HEK293 (cell line): ENCODE measurements at regions not wholly inside any gene's neighbourhood (a gene's known extent, or its start where the extent isn't known, plus 50 kb on each side); places are given as distances from the start of the nearest gene placed in this dataset.

ENCODE experiments used
- CTCF ChIA-PET: fragments of 350-600 bp; formaldehyde crosslinking; extraction: SDS; loops from one replicate; lab custom pipeline; 2021; ENCODE audit warnings: antibody characterized with exemption; lab: Yijun Ruan, JAX
- POLR2A ChIA-PET: fragments of 300-600 bp; formaldehyde crosslinking; extraction: SDS; loops from one replicate; lab custom pipeline; 2020; ENCODE audit warnings: antibody characterized with exemption, inconsistent platforms; lab: Yijun Ruan, JAX
- H3K27ac ChIP-seq: fragments of 200-500 bp; sonication (Bioruptor generic); 2 replicates; pipeline ENCODE4 v1.5.1; 2014; ENCODE audit warnings: low read depth, low read length, control low read depth, inconsistent platforms; ENCODE audit errors: extremely low read depth
- H3K36me3 ChIP-seq, 2 experiments: fragments of 200-500 bp in 1 of 2; sonication (Bioruptor generic) in 1 of 2; 1 replicate in 1 of 2; 2 replicates in 1 of 2; pipeline ENCODE4 v1.5.1; 2014 to 2017; ENCODE audit warnings: inconsistent platforms in 2 of 2, low read length in 2 of 2; ENCODE audit not compliant: control insufficient read depth in 2 of 2, insufficient read depth in 1 of 2
- H3K4me1 ChIP-seq: fragments of 200-500 bp; sonication (Bioruptor generic); 2 replicates; pipeline ENCODE4 v1.5.1; 2014; ENCODE audit warnings: mild to moderate bottlenecking, low read length, inconsistent platforms; ENCODE audit not compliant: control insufficient read depth, insufficient read depth
- H3K4me3 ChIP-seq: 2 replicates; pipeline ENCODE4 v1.5.1; 2011; ENCODE audit warnings: low read depth, mild to moderate bottlenecking, control low read depth, low read length, moderate library complexity
- H3K9me3 ChIP-seq: fragments of 200-500 bp; sonication (Bioruptor generic); 2 replicates; pipeline ENCODE4 v1.5.1; 2014; ENCODE audit warnings: low read depth, low read length, inconsistent platforms; ENCODE audit not compliant: control insufficient read depth, insufficient read depth
- CTCF ChIP-seq: fragments of 450-650 bp; formaldehyde crosslinking; IDR thresholded peaks from 2 replicates; pipeline ENCODE4 v1.5.1; 2016; ENCODE audit warnings: missing biosample characterization, missing genetic modification characterization
- HIC1 ChIP-seq: fragments of 450-650 bp; formaldehyde crosslinking; IDR thresholded peaks from 2 replicates; pipeline ENCODE4 v1.5.1; 2016; ENCODE audit warnings: missing biosample characterization, missing genetic modification characterization
- MEIS1 ChIP-seq: sonication (generic); formaldehyde crosslinking; IDR thresholded peaks from 2 replicates; pipeline ENCODE4 v1.8.1; 2022; ENCODE audit warnings: missing genetic modification reagents, mild to moderate bottlenecking, borderline replicate concordance
- PRDM4 ChIP-seq: fragments of 450-650 bp; formaldehyde crosslinking; IDR thresholded peaks from 2 replicates; pipeline ENCODE4 v1.5.1; 2017; ENCODE audit warnings: missing biosample characterization, missing genetic modification characterization
- YY1 ChIP-seq: fragments of 450-650 bp; formaldehyde crosslinking; IDR thresholded peaks from 2 replicates; pipeline ENCODE4 v1.5.1; 2018; ENCODE audit warnings: missing biosample characterization, missing genetic modification characterization
- ZNF140 ChIP-seq: fragments of 450-650 bp; formaldehyde crosslinking; IDR thresholded peaks from 2 replicates; pipeline ENCODE4 v1.5.1; 2016; ENCODE audit warnings: missing biosample characterization, missing genetic modification characterization
- ZNF175 ChIP-seq: fragments of 450-650 bp; formaldehyde crosslinking; IDR thresholded peaks from 2 replicates; pipeline ENCODE4 v1.5.1; 2016; ENCODE audit warnings: missing biosample characterization, missing genetic modification characterization
- ZNF223 ChIP-seq: fragments of 450-650 bp; formaldehyde crosslinking; IDR thresholded peaks from 2 replicates; pipeline ENCODE4 v1.5.1; 2016; ENCODE audit warnings: missing biosample characterization, missing genetic modification characterization
- ZNF24 ChIP-seq: fragments of 450-650 bp; formaldehyde crosslinking; IDR thresholded peaks from 2 replicates; pipeline ENCODE4 v1.5.1; 2016; ENCODE audit warnings: missing biosample characterization, missing genetic modification characterization
- ZNF324 ChIP-seq: fragments of 450-650 bp; formaldehyde crosslinking; IDR thresholded peaks from 2 replicates; pipeline ENCODE4 v1.5.1; 2016; ENCODE audit warnings: missing biosample characterization, missing genetic modification characterization
- ZNF362 ChIP-seq: fragments of 450-650 bp; formaldehyde crosslinking; IDR thresholded peaks from 2 replicates; pipeline ENCODE4 v1.5.1; 2016; ENCODE audit warnings: missing biosample characterization, missing genetic modification characterization
- ZNF394 ChIP-seq: fragments of 450-650 bp; formaldehyde crosslinking; IDR thresholded peaks from 2 replicates; pipeline ENCODE4 v1.5.1; 2016; ENCODE audit warnings: missing biosample characterization, missing genetic modification characterization, mild to moderate bottlenecking, moderate library complexity, borderline replicate concordance
- ZNF548 ChIP-seq: fragments of 450-650 bp; formaldehyde crosslinking; IDR thresholded peaks from 2 replicates; pipeline ENCODE4 v1.5.1; 2016; ENCODE audit warnings: missing biosample characterization, missing genetic modification characterization
- ZNF600 ChIP-seq: fragments of 450-650 bp; formaldehyde crosslinking; IDR thresholded peaks from 2 replicates; pipeline ENCODE4 v1.5.1; 2016; ENCODE audit warnings: missing biosample characterization, missing genetic modification characterization
- ZNF626 ChIP-seq: fragments of 450-650 bp; sonication (Bioruptor Pico); formaldehyde crosslinking; IDR thresholded peaks from 2 replicates; pipeline ENCODE4 v1.5.1; 2018; ENCODE audit warnings: missing biosample characterization, missing genetic modification characterization, inconsistent platforms
- ZNF776 ChIP-seq: fragments of 450-650 bp; formaldehyde crosslinking; IDR thresholded peaks from 2 replicates; pipeline ENCODE4 v1.5.0; 2017; ENCODE audit warnings: missing biosample characterization, missing genetic modification characterization, borderline replicate concordance
- ZSCAN16 ChIP-seq: fragments of 450-650 bp; formaldehyde crosslinking; IDR thresholded peaks from 2 replicates; pipeline ENCODE4 v1.5.1; 2016; ENCODE audit warnings: missing biosample characterization, missing genetic modification characterization
- ZSCAN30 ChIP-seq: fragments of 450-650 bp; IDR thresholded peaks from 2 replicates; pipeline ENCODE4 v1.5.1; 2018; ENCODE audit warnings: missing biosample characterization, mild to moderate bottlenecking, missing genetic modification characterization, moderate library complexity

DNA sequence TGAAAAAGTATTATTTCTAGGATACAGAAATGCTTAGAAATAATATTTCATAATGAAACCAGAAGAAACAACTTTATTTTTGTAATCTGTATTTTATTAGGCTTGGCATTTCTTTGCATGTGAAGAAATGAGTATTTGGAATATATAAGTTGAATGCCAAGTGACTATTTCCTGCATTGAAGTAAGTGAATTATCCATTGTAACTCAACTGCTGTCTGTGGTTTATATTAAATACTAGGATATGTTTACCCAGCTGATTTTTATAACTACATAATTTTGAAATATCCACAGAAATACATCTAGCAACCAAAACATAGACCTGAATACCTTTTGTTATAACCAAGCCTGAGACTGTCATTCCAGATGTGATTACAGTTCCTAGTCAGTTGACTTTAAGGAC is 207.6 kb downstream of the THBS2 start (continued):
- TF ChIP-seq ZNF175 (tag by site-specific recombination) (no peak), ZNF223 (tag by site-specific recombination) (no peak), YY1 (tag by site-specific recombination) (no peak), ZNF362 (tag by site-specific recombination) (no peak), ZNF324 (tag by site-specific recombination) (no peak), MEIS1 (CRISPR knock-in tag) (no peak), HIC1 (tag by site-specific recombination) (no peak)

DNA sequence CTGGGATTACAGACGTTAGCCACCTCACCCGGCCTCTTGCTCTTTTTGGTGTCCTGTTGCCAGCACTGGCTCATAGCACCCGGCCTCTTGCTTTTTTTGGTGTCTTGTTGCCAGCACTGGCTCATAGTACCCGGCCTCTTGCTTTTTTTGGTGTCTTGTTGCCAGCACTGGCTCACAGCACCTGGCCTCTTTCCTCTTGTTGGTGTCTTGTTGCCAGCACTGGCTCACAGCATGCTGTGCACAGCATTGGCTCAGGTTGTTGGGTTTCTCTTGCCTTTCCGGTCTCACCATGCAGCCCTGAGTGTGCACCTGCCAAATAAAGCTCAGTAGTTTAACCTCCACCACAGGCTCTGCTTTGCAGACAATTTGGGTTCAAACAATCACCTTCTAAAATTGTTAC is 208.2 kb downstream of the THBS2 start:
- no peak overlapping the region for H3K4me3 ChIP-seq
- ChIA-PET CTCF (interaction anchor here (0.6 to 0.7 kb wide), 2 partner anchors 11 to 79 kb away, joined by 3 read pairs; no protein-coding TSS in a partner anchor), POLR2A (no interaction called here)
- TF ChIP-seq ZNF626 (tag by site-specific recombination) (no peak), ZNF548 (no peak), ZSCAN30 (tag by site-specific recombination) (no peak), ZNF140 (tag by site-specific recombination) (no peak), ZNF394 (tag by site-specific recombination) (no peak), ZSCAN16 (tag by site-specific recombination) (no peak), ZNF776 (no peak), CTCF (tag by site-specific recombination) (no peak), PRDM4 (no peak), ZNF362 (tag by site-specific recombination) (no peak), ZNF24 (tag by site-specific recombination) (no peak), ZNF600 (tag by site-specific recombination) (no peak)
- H3K4me1 ChIP-seq, result no peaks in the 10 kb centered on the region
- H3K27ac ChIP-seq, result no peak overlapping the region
- no peaks in the 10 kb centered on the region for H3K9me3 ChIP-seq
- H3K36me3 ChIP-seq, result no peaks in the 10 kb centered on the region
